ENCODE measurements at regions not wholly inside any gene's neighbourhood (a gene's known extent, or its start where the extent isn't known, plus 50 kb on each side); places are given as distances from the start of the nearest gene placed in this dataset.

GRCh38 chr2:14120376-14120775 lies 512.1 kb upstream of the LRATD1 start:
- Histone ChIP-seq H3K36me3 (no peaks in the 10 kb centered on the region), H3K9me3 (no peaks in the 10 kb centered on the region), H3K27me3 (no peaks in the 10 kb centered on the region), H3K4me1 (no peaks in the 10 kb centered on the region), H3K27ac (no peak overlapping the region), H3K4me3 (no peak overlapping the region)
- in situ Hi-C loops (cut with MboI; ENCODE audit: low pct_ligation_motif_present in 1 of 4, low pct_unique_long_range_greater_than_20kb in 1 of 4, low sequenced_read_pairs in 3 of 4): no loop called here
- TF ChIP-seq EP300 (IDR thresholded peaks at IDR 0.05; ENCODE audit: low read depth): no peak
- TF ChIP-seq POLR2AphosphoS5 (IDR thresholded peaks at IDR 0.05): no peak
- TF ChIP-seq POLR2A (IDR thresholded peaks at IDR 0.05): no peak
- TF ChIP-seq CTCF (IDR thresholded peaks at IDR 0.05): no peak
- intact Hi-C loops (cut with DNase I; ENCODE audit: low total_unique reads): no loop called here
- WGBS, 2 donors (ENCODE audit: low coverage in 1 of 2): 76 to 83% methylated on average over 3 of the region's 3 CpGs
- no peak for DNase-seq

GRCh38 chr2:14123436-14124103 lies 508.9 kb upstream of the LRATD1 start:
- H3K9me3 ChIP-seq: no peaks in the 10 kb centered on the region
- H3K4me1 ChIP-seq: no peaks in the 10 kb centered on the region
- H3K27ac ChIP-seq: no peak overlapping the region
- in situ Hi-C loops (cut with MboI; ENCODE audit: low pct_ligation_motif_present in 1 of 4, low pct_unique_long_range_greater_than_20kb in 1 of 4, low sequenced_read_pairs in 3 of 4) (no loop called here), intact Hi-C loops (cut with DNase I; ENCODE audit: low total_unique reads) (no loop called here)
- DNase-seq: no peak
- 67 to 83% methylated on average over 5 to 6 of the region's 6 CpGs for WGBS, 2 donors (ENCODE audit: low coverage in 1 of 2)
- TF ChIP-seq EP300 (IDR thresholded peaks at IDR 0.05; ENCODE audit: low read depth): no peak
- no peak for TF ChIP-seq POLR2A (IDR thresholded peaks at IDR 0.05)
- no peak for TF ChIP-seq CTCF (IDR thresholded peaks at IDR 0.05)
- no peak for TF ChIP-seq POLR2AphosphoS5 (IDR thresholded peaks at IDR 0.05)
- H3K36me3 ChIP-seq: no peaks in the 10 kb centered on the region
- no peak overlapping the region for H3K4me3 ChIP-seq
- H3K27me3 ChIP-seq: no peaks in the 10 kb centered on the region

- WGBS, 2 donors (ENCODE audit: low coverage in 1 of 2): 78 to 82% methylated on average over 4 to 7 of the region's 7 CpGs
- Histone ChIP-seq H3K4me1 (no peaks in the 10 kb centered on the region), H3K9me3 (no peaks in the 10 kb centered on the region), H3K27me3 (no peaks in the 10 kb centered on the region), H3K27ac (no peak overlapping the region), H3K4me3 (no peak overlapping the region), H3K36me3 (no peaks in the 10 kb centered on the region)
- TF ChIP-seq POLR2AphosphoS5 (IDR thresholded peaks at IDR 0.05): no peak
- no peak for TF ChIP-seq CTCF (IDR thresholded peaks at IDR 0.05)
- no peak for TF ChIP-seq EP300 (IDR thresholded peaks at IDR 0.05; ENCODE audit: low read depth)
- no peak for TF ChIP-seq POLR2A (IDR thresholded peaks at IDR 0.05)
- DNase-seq: no peak
- in situ Hi-C loops (cut with MboI; ENCODE audit: low pct_ligation_motif_present in 1 of 4, low pct_unique_long_range_greater_than_20kb in 1 of 4, low sequenced_read_pairs in 3 of 4) (no loop called here), intact Hi-C loops (cut with DNase I; ENCODE audit: low total_unique reads) (no loop called here)
These were observed 506.8 kb upstream of the LRATD1 start for GRCh38 chr2:14125624-14126293.

GRCh38 chr2:14126846-14127245 lies 505.7 kb upstream of the LRATD1 start:
- no peak for TF ChIP-seq CTCF (IDR thresholded peaks at IDR 0.05)
- TF ChIP-seq EP300 (IDR thresholded peaks at IDR 0.05; ENCODE audit: low read depth): no peak
- no peak for TF ChIP-seq POLR2A (IDR thresholded peaks at IDR 0.05)
- TF ChIP-seq POLR2AphosphoS5 (IDR thresholded peaks at IDR 0.05): no peak
- Histone ChIP-seq H3K36me3 (no peaks in the 10 kb centered on the region), H3K9me3 (no peaks in the 10 kb centered on the region), H3K4me1 (no peaks in the 10 kb centered on the region), H3K27me3 (no peaks in the 10 kb centered on the region), H3K27ac (no peak overlapping the region), H3K4me3 (no peak overlapping the region)
- in situ Hi-C loops (cut with MboI; ENCODE audit: low pct_ligation_motif_present in 1 of 4, low pct_unique_long_range_greater_than_20kb in 1 of 4, low sequenced_read_pairs in 3 of 4) (no loop called here), intact Hi-C loops (cut with DNase I; ENCODE audit: low total_unique reads) (no loop called here)
- WGBS, 2 donors (ENCODE audit: low coverage in 1 of 2): 90 to 100% methylated on average over 2 of the region's 2 CpGs
- no peak for DNase-seq
